GM12865 (cell line): ENCODE measurements at regions not wholly inside any gene's neighbourhood (a gene's known extent, or its start where the extent isn't known, plus 50 kb on each side); places are given as distances from the start of the nearest gene placed in this dataset.

Experiments used
- DNase-seq: peaks from one replicate; pipeline ENCODE4 v3.0.0; 2010; ENCODE audit warnings: low read depth
- H3K4me3 ChIP-seq: 2 replicates; pipeline ENCODE4 v1.5.1; 2011; ENCODE audit warnings: mild to moderate bottlenecking, low read depth, low read length, control low read depth
- TF ChIP-seq, protein P1 (sequence below): IDR thresholded peaks from 2 replicates; pipeline ENCODE4 v1.5.1; 2011; ENCODE audit warnings: low read length, control low read depth, low read depth, inconsistent platforms; ENCODE audit not compliant: insufficient read depth; ENCODE audit errors: missing control alignments

DNA sequence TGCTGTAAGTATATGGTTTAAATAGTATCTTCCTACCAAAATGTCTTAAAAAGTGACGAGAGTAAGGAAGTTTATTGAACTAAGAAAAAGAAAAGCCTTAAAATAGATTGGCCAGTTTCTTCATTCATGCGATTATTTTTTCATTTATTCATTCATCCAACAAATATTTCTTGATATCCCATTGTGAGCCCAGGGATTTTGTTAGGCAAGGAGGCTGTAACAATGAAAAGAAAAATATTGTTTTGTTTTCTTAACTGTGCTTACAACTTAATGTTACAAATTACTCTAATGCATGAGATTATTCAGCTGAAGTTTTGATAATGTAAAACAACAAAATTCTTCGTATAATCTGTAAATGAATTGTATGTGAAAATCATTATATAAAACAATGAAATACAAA, 882.0 kb downstream of the LTN1 start:
- no peak overlapping the region for H3K4me3 ChIP-seq
- no peak for DNase-seq
- TF ChIP-seq, protein P1, sequence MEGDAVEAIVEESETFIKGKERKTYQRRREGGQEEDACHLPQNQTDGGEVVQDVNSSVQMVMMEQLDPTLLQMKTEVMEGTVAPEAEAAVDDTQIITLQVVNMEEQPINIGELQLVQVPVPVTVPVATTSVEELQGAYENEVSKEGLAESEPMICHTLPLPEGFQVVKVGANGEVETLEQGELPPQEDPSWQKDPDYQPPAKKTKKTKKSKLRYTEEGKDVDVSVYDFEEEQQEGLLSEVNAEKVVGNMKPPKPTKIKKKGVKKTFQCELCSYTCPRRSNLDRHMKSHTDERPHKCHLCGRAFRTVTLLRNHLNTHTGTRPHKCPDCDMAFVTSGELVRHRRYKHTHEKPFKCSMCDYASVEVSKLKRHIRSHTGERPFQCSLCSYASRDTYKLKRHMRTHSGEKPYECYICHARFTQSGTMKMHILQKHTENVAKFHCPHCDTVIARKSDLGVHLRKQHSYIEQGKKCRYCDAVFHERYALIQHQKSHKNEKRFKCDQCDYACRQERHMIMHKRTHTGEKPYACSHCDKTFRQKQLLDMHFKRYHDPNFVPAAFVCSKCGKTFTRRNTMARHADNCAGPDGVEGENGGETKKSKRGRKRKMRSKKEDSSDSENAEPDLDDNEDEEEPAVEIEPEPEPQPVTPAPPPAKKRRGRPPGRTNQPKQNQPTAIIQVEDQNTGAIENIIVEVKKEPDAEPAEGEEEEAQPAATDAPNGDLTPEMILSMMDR, result no peak

DNA sequence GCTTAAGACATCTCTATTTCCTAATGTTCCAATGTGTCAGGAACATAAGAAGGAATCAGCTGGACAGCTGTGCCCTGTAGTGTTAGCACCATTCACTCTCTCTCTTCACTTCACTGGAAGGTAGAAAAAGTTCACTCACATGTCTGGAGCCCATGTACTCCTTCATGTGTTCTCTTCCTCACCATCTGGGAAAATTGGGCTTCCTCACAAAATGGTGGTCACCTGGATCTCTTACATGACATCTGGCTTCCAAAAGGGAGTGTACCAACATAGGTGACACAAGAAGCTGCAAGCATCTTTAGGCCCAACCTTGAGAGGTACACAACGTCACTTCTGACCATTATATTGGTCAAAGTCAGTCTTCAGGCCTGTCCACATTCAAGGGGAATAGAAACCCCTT, 882.6 kb downstream of the LTN1 start:
- TF ChIP-seq, protein P1, result no peak
- H3K4me3 ChIP-seq, result no peak overlapping the region

DNA sequence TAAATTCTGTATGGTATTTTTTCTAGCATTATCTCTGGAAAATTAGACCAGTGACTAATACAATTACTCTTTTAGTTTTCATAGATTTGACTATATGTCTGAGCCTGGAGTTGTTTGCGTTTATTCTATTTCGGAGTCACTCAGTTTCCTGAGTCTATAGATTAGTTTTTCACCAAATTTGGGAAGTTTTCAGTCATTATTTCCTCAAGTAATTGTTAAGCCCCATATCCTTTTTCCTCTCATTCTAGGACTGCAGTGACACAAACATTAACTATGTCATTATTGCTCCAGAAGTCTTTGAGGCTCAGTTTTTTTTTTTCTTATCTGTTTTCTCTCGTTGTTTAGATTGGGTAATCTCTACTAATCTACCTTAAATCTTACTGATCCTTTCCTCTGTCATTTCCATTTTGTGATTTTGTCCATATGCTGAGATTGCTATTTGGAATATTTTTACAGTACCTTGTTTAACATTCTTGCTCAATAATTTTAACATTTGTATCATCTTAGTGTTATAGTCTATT, 886.2 kb downstream of the LTN1 start:
- no peak for DNase-seq
- no peak overlapping the region for H3K4me3 ChIP-seq
- TF ChIP-seq, protein P1, result no peak

More for the DNA sequence above, 882.6 kb downstream of the LTN1 start:
- no peak for DNase-seq

DNA sequence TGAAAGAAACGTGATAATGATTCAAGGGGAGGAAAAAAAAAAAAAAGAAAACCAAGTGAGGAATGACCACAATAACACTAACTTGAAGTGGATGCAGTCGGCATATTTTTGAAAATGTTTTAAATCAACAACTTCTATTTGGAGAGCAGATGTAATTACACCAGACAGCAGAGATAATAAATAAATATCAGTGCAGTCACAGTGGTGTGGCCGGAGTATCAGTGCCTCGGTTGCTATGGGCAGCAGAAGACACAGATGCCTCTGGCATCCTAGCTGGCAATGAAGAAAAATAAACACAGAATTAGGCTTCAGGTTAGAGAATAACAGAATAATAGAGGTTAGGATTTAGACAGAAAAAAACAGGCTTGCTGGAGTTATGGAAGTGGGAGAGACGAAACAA, 888.3 kb downstream of the LTN1 start:
- TF ChIP-seq, protein P1, result no peak
- DNase-seq, result no peak
- H3K4me3 ChIP-seq, result no peak overlapping the region

DNA sequence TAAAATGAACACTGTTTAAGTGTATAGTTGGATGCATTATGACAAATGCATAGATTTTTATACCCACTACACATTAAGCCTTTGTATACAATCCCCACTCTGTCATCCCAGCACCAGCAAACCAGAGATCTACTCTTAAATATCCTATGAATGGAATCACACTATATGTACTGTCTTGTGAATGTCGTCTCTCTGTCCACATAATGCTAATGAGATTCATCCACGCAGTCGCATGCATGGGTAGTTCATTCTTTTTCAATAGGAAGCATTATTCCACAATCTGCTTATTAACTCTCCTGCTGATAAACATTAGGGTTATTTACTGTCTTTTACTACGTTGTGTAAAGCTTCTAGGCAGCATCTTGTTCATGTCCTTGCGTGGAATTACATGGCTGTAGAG, 892.3 kb downstream of the LTN1 start:
- DNase-seq, result no peak
- TF ChIP-seq, protein P1, result no peak
- no peak overlapping the region for H3K4me3 ChIP-seq

DNA sequence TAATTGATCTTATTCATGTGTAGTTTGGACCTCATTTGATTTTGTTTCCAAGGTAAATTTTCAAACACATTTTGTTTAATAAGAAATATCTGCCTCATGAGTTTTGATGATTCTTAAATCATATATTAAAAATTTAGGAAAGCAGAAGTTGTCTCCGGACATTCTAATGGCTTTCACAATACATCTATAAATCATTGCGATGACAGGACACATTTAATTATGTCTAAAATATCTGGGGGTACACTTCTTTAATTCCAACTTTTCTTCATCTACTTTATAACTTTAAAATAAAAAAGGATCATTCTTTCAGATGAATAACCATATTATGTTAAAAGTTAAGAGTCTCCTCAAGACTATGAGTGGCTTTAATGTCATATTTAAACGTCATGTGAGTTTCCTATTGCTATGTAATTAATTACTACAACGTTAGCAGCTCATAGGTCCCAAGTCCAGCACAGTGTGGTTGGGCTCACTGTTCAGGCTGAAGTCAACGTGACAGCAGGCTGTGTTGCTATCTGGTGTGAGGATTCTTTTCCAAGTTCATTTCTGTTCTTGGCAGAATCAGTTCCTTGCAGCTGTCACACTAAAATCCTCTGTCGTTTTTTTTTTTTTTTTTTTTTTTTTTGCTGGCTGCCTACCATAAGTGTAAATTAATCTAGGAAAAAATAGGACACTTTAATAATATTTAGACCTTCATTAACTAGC, 893.5 kb downstream of the LTN1 start:
- H3K4me3 ChIP-seq, result no peak overlapping the region
- no peak for DNase-seq
- TF ChIP-seq, protein P1, result no peak

DNA sequence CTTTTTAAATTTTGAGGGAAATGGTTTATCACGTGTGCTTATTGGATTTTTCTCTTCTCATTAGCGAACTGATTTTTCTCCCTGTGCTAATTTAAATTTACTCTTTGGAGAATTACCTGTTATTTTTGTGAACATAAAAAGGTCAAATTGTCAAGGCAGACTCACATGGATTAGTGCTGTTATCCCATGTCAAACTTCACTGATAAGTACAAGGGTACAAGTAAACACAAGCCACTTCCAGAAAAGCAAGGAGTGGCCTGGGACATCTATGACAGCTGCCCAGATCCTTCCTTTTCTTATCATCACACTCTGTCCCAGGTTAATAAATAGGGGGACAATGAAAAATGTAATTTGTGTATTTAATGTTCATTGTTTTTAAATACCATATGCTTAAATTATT, 901.2 kb downstream of the LTN1 start:
- H3K4me3 ChIP-seq, result no peak overlapping the region
- TF ChIP-seq, protein P1, result no peak
- DNase-seq, result no peak
